MM.1S (cell line): ENCODE measurements at regions not wholly inside any gene's neighbourhood (a gene's known extent, or its start where the extent isn't known, plus 50 kb on each side); places are given as distances from the start of the nearest gene placed in this dataset.

Experiments
- EZH2 ChIP-seq: fragments of 300-600 bp; sonication (generic); optimal IDR thresholded peaks from 2 replicates; pipeline ENCODE3; 2017; ENCODE audit warnings: low read depth, mild to moderate bottlenecking, antibody characterized with exemption, low read length, mixed read lengths
- TF ChIP-seq, protein P1 (sequence below): fragments of 300-600 bp; sonication (generic); IDR thresholded peaks from 2 replicates; pipeline ENCODE4 v1.5.1; 2016; ENCODE audit warnings: antibody characterized with exemption, low read length, mixed read lengths

DNA sequence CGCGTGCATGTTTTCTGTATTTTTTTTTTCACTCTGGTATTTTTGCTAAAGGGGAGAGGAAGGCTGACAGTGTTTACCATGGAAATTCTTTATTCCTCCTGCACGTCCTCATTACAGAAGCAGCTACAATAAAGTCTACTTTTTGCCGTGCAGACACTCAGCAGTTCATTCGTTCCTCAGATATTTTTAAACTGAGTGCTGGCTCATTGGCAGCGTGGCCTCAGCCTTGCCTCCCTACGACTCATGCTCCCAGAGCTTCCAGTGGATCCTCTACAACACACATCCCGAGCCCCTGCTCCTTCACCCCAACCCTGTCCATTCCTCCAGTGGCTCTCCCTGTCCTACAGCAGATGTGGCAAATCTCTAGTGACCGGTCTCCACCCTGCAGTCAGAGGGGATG is 239.2 kb upstream of the ZMIZ1 start:
- TF ChIP-seq, protein P1, sequence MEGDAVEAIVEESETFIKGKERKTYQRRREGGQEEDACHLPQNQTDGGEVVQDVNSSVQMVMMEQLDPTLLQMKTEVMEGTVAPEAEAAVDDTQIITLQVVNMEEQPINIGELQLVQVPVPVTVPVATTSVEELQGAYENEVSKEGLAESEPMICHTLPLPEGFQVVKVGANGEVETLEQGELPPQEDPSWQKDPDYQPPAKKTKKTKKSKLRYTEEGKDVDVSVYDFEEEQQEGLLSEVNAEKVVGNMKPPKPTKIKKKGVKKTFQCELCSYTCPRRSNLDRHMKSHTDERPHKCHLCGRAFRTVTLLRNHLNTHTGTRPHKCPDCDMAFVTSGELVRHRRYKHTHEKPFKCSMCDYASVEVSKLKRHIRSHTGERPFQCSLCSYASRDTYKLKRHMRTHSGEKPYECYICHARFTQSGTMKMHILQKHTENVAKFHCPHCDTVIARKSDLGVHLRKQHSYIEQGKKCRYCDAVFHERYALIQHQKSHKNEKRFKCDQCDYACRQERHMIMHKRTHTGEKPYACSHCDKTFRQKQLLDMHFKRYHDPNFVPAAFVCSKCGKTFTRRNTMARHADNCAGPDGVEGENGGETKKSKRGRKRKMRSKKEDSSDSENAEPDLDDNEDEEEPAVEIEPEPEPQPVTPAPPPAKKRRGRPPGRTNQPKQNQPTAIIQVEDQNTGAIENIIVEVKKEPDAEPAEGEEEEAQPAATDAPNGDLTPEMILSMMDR, result no peak
- no peak for TF ChIP-seq EZH2
